DND-41 (cell line): ENCODE measurements at regions not wholly inside any gene's neighbourhood (a gene's known extent, or its start where the extent isn't known, plus 50 kb on each side); places are given as distances from the start of the nearest gene placed in this dataset.

Experiments used
- ATAC-seq: fragments of 200-7000 bp; cut with Tn5 transposase; 3 replicates; pipeline ENCODE4 v1.9.1; 2021; ENCODE audit warnings: low read depth; ENCODE audit not compliant: insufficient read depth
- DNase-seq: peaks from one replicate; pipeline ENCODE4 v3.0.0-alpha.2; 2020
- H2AFZ ChIP-seq: 2 replicates; pipeline ENCODE4 v1.6.0; 2012; ENCODE audit warnings: low read depth, low read length
- H3K27ac ChIP-seq: 2 replicates; pipeline ENCODE4 v1.5.1; 2012; ENCODE audit warnings: low read length, inconsistent platforms
- H3K27me3 ChIP-seq: fragments of 200-600 bp; sonication (generic); 2 replicates; pipeline ENCODE4 v1.6.0; 2012; ENCODE audit warnings: low read length, mild to moderate bottlenecking, inconsistent platforms; ENCODE audit not compliant: insufficient read depth, poor library complexity
- H3K36me3 ChIP-seq: 2 replicates; pipeline ENCODE4 v1.5.1; 2012; ENCODE audit warnings: low read length, inconsistent platforms; ENCODE audit not compliant: insufficient read depth
- H3K4me1 ChIP-seq: 2 replicates; pipeline ENCODE4 v1.5.1; 2012; ENCODE audit warnings: mild to moderate bottlenecking, low read length; ENCODE audit not compliant: insufficient read depth
- H3K4me2 ChIP-seq: 2 replicates; pipeline ENCODE4 v1.6.0; 2012; ENCODE audit warnings: mild to moderate bottlenecking, moderate library complexity, low read length, inconsistent platforms; ENCODE audit not compliant: insufficient read depth
- H3K4me3 ChIP-seq, 2 experiments: fragments of 200-600 bp in 1 of 2; shearing (Covaris generic) in 1 of 2; 2 replicates each; pipeline ENCODE4 v1.5.1; 2012 to 2016; ENCODE audit warnings: inconsistent platforms in 2 of 2, low read length in 2 of 2, mild to moderate bottlenecking in 2 of 2, low read depth in 1 of 2, moderate library complexity in 1 of 2
- H3K79me2 ChIP-seq: 2 replicates; pipeline ENCODE4 v1.6.0; 2012; ENCODE audit warnings: low read length, inconsistent platforms; ENCODE audit not compliant: insufficient read depth
- H3K9ac ChIP-seq: 2 replicates; pipeline ENCODE4 v1.6.0; 2012; ENCODE audit warnings: low read depth, mild to moderate bottlenecking, inconsistent platforms, low read length, moderate library complexity
- H3K9me3 ChIP-seq: 2 replicates; pipeline ENCODE4 v1.5.1; 2012; ENCODE audit warnings: low read length, moderate library complexity, mild to moderate bottlenecking, inconsistent platforms; ENCODE audit not compliant: insufficient read depth, severe bottlenecking
- H4K20me1 ChIP-seq: 2 replicates; pipeline ENCODE4 v1.6.0; 2012; ENCODE audit warnings: low read length; ENCODE audit not compliant: insufficient read depth
- EZH2 ChIP-seq: IDR thresholded peaks from 3 replicates; pipeline ENCODE4 v1.6.1; 2012; ENCODE audit warnings: borderline replicate concordance, low read depth, mild to moderate bottlenecking, moderate library complexity, low read length, inconsistent platforms; ENCODE audit not compliant: severe bottlenecking
- TF ChIP-seq, protein P1 (sequence below): IDR thresholded peaks from 2 replicates; pipeline ENCODE4 v1.5.1; 2012; ENCODE audit warnings: borderline replicate concordance, low read length, moderate library complexity, mild to moderate bottlenecking; ENCODE audit not compliant: poor library complexity, severe bottlenecking; ENCODE audit errors: extremely low read depth

DNA sequence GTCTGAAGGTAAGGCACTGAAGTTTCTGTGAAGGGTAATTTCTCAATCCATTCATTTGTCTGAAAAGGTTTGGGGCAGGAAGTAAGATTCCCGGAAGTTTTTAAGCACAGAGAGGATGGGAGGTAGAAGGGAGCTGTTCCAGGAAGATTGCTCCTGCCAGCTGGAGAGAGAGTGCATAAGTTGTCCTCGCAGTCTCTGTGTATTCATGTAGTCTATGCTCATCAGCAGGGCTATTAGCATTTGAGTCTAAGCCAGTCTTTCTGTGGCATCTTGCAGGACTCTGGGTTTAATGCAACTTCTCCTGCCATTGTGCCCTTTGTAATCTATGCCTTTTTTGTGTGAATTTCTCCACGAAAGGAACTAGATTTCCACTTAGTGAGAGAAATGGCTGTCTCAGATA lies 140.8 kb upstream of the FGGY start:
- Histone ChIP-seq H2AFZ (no peak overlapping the region), H3K79me2 (no peaks in the 10 kb centered on the region), H3K4me1 (peaks cover 6% of the 10 kb centered on the region), H3K4me3 (no peak overlapping the region), H3K4me2 (no peak overlapping the region), H3K9me3 (peaks cover 13% of the 10 kb centered on the region), H3K27me3 (no peaks in the 10 kb centered on the region), H4K20me1 (no peaks in the 10 kb centered on the region), H3K9ac (no peak overlapping the region), H3K27ac (no peak overlapping the region), H3K36me3 (no peaks in the 10 kb centered on the region)
- no peak for ATAC-seq
- DNase-seq = no peak
- TF ChIP-seq, protein P1, sequence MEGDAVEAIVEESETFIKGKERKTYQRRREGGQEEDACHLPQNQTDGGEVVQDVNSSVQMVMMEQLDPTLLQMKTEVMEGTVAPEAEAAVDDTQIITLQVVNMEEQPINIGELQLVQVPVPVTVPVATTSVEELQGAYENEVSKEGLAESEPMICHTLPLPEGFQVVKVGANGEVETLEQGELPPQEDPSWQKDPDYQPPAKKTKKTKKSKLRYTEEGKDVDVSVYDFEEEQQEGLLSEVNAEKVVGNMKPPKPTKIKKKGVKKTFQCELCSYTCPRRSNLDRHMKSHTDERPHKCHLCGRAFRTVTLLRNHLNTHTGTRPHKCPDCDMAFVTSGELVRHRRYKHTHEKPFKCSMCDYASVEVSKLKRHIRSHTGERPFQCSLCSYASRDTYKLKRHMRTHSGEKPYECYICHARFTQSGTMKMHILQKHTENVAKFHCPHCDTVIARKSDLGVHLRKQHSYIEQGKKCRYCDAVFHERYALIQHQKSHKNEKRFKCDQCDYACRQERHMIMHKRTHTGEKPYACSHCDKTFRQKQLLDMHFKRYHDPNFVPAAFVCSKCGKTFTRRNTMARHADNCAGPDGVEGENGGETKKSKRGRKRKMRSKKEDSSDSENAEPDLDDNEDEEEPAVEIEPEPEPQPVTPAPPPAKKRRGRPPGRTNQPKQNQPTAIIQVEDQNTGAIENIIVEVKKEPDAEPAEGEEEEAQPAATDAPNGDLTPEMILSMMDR = no peak
- TF ChIP-seq EZH2 = no peak

DNA sequence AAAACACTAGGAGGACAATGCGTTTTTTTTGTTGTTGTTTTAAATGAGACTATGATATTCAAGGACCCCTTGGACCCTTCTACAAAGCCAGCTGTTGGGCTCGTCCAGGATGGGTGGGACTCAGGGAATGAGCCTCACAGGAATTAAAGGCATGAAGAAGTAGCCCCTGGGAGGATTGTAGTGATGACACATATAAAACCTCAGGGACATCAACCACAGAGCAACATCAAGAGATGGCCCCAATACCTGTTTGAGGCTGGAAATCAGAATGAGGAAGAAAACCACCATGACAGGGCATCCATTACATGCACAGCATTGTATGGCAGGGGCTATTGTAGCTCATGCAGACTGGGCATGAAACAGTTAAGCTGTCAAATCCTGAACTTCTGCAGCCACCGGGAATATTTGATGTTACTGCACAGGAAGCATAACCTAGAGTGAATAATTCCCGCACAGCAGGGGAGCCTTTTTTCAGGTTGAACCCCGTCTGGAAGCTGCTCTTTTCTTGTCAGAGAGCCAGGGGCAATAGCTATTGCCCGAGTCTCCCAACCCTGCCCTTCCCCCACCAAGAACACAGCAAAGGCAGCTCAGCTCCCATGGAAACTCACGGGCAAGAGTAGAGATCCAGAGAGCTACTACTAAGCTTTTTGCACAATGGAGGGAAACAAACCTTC lies 140.2 kb upstream of the FGGY start:
- no peaks in the 10 kb centered on the region for H3K4me1 ChIP-seq
- no peaks in the 10 kb centered on the region for H3K79me2 ChIP-seq
- H3K4me3 ChIP-seq = no peak overlapping the region
- H4K20me1 ChIP-seq = no peaks in the 10 kb centered on the region
- DNase-seq (no peak), ATAC-seq (no peak)
- H3K27me3 ChIP-seq = no peaks in the 10 kb centered on the region
- TF ChIP-seq, protein P1 = no peak
- no peak for TF ChIP-seq EZH2
- H2AFZ ChIP-seq = no peak overlapping the region
- no peak overlapping the region for H3K27ac ChIP-seq
- no peak overlapping the region for H3K9ac ChIP-seq
- peaks cover 13% of the 10 kb centered on the region for H3K9me3 ChIP-seq
- no peaks in the 10 kb centered on the region for H3K36me3 ChIP-seq
- no peak overlapping the region for H3K4me2 ChIP-seq

DNA sequence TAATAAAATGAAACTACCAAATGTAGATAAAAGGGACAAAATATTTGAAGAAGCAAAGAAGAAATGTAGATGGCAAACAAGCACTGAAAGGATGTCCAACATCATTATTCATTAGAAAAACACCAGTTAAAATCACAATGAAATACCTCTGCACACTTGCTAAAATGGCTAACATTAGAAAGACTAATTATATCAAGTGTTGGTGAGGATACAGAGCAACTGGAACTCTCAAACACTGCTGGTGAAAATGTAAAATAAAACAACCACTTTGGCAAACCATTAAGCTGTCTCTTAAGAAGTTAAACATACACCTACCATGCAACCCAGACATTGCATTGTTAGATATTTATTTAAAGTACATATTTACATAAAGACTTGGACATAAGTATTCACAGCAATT lies 138.6 kb upstream of the FGGY start:
- DNase-seq (no peak), ATAC-seq (no peak)
- TF ChIP-seq EZH2 = no peak
- TF ChIP-seq, protein P1 = no peak
- H3K9ac ChIP-seq = no peak overlapping the region
- H3K4me2 ChIP-seq = no peak overlapping the region
- H4K20me1 ChIP-seq = no peaks in the 10 kb centered on the region
- H2AFZ ChIP-seq = no peak overlapping the region
- no peak overlapping the region for H3K27ac ChIP-seq
- H3K4me1 ChIP-seq = no peaks in the 10 kb centered on the region
- no peaks in the 10 kb centered on the region for H3K27me3 ChIP-seq
- no peaks in the 10 kb centered on the region for H3K79me2 ChIP-seq
- no peak overlapping the region for H3K4me3 ChIP-seq
- H3K9me3 ChIP-seq = peaks cover 13% of the 10 kb centered on the region
- H3K36me3 ChIP-seq = no peaks in the 10 kb centered on the region
